ENCODE measurements at regions not wholly inside any gene's neighbourhood (a gene's known extent, or its start where the extent isn't known, plus 50 kb on each side); places are given as distances from the start of the nearest gene placed in this dataset.

- Histone ChIP-seq H3K9me3 (replicated peaks; ENCODE audit: control insufficient read depth, insufficient read depth, low read length) (no peaks in the 10 kb centered on the region), H3K27ac (ENCODE audit: insufficient read depth, low read depth, low read length) (no peak overlapping the region), H3K36me3 (ENCODE audit: control insufficient read depth in 2 of 2, extremely low read depth in 1 of 2, insufficient read depth in 2 of 2, low read length in 2 of 2) (no peaks in the 10 kb centered on the region), H4K20me1 (replicated peaks; ENCODE audit: control insufficient read depth, extremely low read depth, insufficient read depth, low read length) (no peaks in the 10 kb centered on the region), H3K4me2 (ENCODE audit: insufficient read depth, low read length) (no peak overlapping the region), H3K79me2 (ENCODE audit: control insufficient read depth, insufficient read depth, low read length) (no peaks in the 10 kb centered on the region), H3K4me1 (ENCODE audit: control insufficient read depth, extremely low read depth, insufficient read depth, low read length) (no peaks in the 10 kb centered on the region), H3K4me3 (replicated peaks in 1 of 3; ENCODE audit: insufficient read depth in 1 of 3, low read depth in 1 of 3, low read length in 3 of 3) (no peak overlapping the region), H3K9me1 (replicated peaks; ENCODE audit: control insufficient read depth, extremely low read depth, insufficient read depth, low read length) (no peaks in the 10 kb centered on the region), H3K27me3 (ENCODE audit: control insufficient read depth in 2 of 2, insufficient read depth in 2 of 2, low read length in 2 of 2) (no peaks in the 10 kb centered on the region), H2AFZ (ENCODE audit: low read depth, low read length) (no peak overlapping the region), H3K9ac (replicated peaks; ENCODE audit: extremely low read depth, insufficient read depth, low read length) (no peak overlapping the region)
- BruUV-seq (replicated peaks) = no TSS peak
- CTCF ChIA-PET = interaction anchor here (1.1 kb wide), 1 partner anchor 274 kb away, joined by 3 read pairs; no protein-coding TSS in a partner anchor
- intact Hi-C loops (cut with micrococcal nuclease) = no loop called here
- dilution Hi-C loops (cut with MboI; ENCODE audit: extremely low pct_ligation_motif_present, low sequenced_read_pairs) = no loop called here
- FAIRE-seq (no peak), DNase-seq (ENCODE audit: low read depth, low spot score) (no peak)
- TF ChIP-seq GATA2 (IDR thresholded peaks at IDR 0.05; ENCODE audit: insufficient read depth, insufficient read length, low read depth, low read length) = no peak
- no peak for TF ChIP-seq POLR2AphosphoS5 (IDR thresholded peaks at IDR 0.05; ENCODE audit: insufficient read depth, low read depth, low read length)
- TF ChIP-seq POLR2A (IDR thresholded peaks at IDR 0.05; ENCODE audit: low read depth, low read length) = no peak
- no peak for TF ChIP-seq MAX (IDR thresholded peaks at IDR 0.05; ENCODE audit: insufficient read depth, insufficient read length)
- POLR2A ChIA-PET = no interaction called here
Observed at GRCh38 chr1:163785868-163786405, 464.2 kb downstream of the NUF2 start.

- CTCF ChIA-PET = no interaction called here
- no peak overlapping the region for H3K27ac ChIP-seq (ENCODE audit: insufficient read depth, low read depth, low read length)
- intact Hi-C loops (cut with micrococcal nuclease) = no loop called here
- H3K4me1 ChIP-seq (ENCODE audit: control insufficient read depth, extremely low read depth, insufficient read depth, low read length) = no peaks in the 10 kb centered on the region
- FAIRE-seq = no peak
- BruUV-seq (replicated peaks) = no TSS peak
- TF ChIP-seq POLR2A (IDR thresholded peaks at IDR 0.05; ENCODE audit: low read depth, low read length) (no peak), EZH2 (IDR thresholded peaks at IDR 0.05; ENCODE audit: borderline replicate concordance, low read depth, low read length, severe bottlenecking) (no peak), FOS (IDR thresholded peaks at IDR 0.05; ENCODE audit: borderline replicate concordance, insufficient read depth, low read length) (no peak), GATA2 (IDR thresholded peaks at IDR 0.05; ENCODE audit: insufficient read depth, insufficient read length, low read depth, low read length) (no peak), CTCF (IDR thresholded peaks at IDR 0.05; ENCODE audit: extremely low read depth in 1 of 2, insufficient read depth in 1 of 2, low read depth in 1 of 2, low read length in 2 of 2) (no peak), MYC (IDR thresholded peaks at IDR 0.05; ENCODE audit: low read depth, low read length) (no peak), JUN (IDR thresholded peaks at IDR 0.05; ENCODE audit: borderline replicate concordance, insufficient read depth, insufficient read length, low read depth) (no peak), POLR2AphosphoS5 (IDR thresholded peaks at IDR 0.05; ENCODE audit: insufficient read depth, low read depth, low read length) (no peak)
- DNase-seq (ENCODE audit: low read depth, low spot score) = no peak
- POLR2A ChIA-PET = no interaction called here
- H4K20me1 ChIP-seq (replicated peaks; ENCODE audit: control insufficient read depth, extremely low read depth, insufficient read depth, low read length) = no peaks in the 10 kb centered on the region
- no peaks in the 10 kb centered on the region for H3K36me3 ChIP-seq (ENCODE audit: control insufficient read depth in 2 of 2, extremely low read depth in 1 of 2, insufficient read depth in 2 of 2, low read length in 2 of 2)
- no peaks in the 10 kb centered on the region for H3K27me3 ChIP-seq (ENCODE audit: control insufficient read depth in 2 of 2, insufficient read depth in 2 of 2, low read length in 2 of 2)
- no peaks in the 10 kb centered on the region for H3K79me2 ChIP-seq (ENCODE audit: control insufficient read depth, insufficient read depth, low read length)
- H3K4me2 ChIP-seq (ENCODE audit: insufficient read depth, low read length) = no peak overlapping the region
- H3K9me1 ChIP-seq (replicated peaks; ENCODE audit: control insufficient read depth, extremely low read depth, insufficient read depth, low read length) = no peaks in the 10 kb centered on the region
- no peaks in the 10 kb centered on the region for H3K9me3 ChIP-seq (replicated peaks; ENCODE audit: control insufficient read depth, insufficient read depth, low read length)
- no peak overlapping the region for H3K4me3 ChIP-seq (replicated peaks in 1 of 3; ENCODE audit: insufficient read depth in 1 of 3, low read depth in 1 of 3, low read length in 3 of 3)
- H3K9ac ChIP-seq (replicated peaks; ENCODE audit: extremely low read depth, insufficient read depth, low read length) = no peak overlapping the region
- dilution Hi-C loops (cut with MboI; ENCODE audit: extremely low pct_ligation_motif_present, low sequenced_read_pairs) = no loop called here
- no peak overlapping the region for H2AFZ ChIP-seq (ENCODE audit: low read depth, low read length)
Observed at GRCh38 chr1:163789911-163790310, 468.2 kb downstream of the NUF2 start.
